Muscle layer of duodenum (tissue), 2 donors: ENCODE measurements at regions not wholly inside any gene's neighbourhood (a gene's known extent, or its start where the extent isn't known, plus 50 kb on each side); places are given as distances from the start of the nearest gene placed in this dataset.
"Not testable (repeated sequence)": the region's sequence is repeated elsewhere in the genome, so short reads cannot be mapped to it uniquely, and the experiment has no call there.

Experiments used
- H3K27ac ChIP-seq: one replicate; pipeline ENCODE4 v1.7.0; 2013; ENCODE audit warnings: mild to moderate bottlenecking, low read length
- H3K27me3 ChIP-seq: one replicate; pipeline ENCODE4 v1.7.0; 2013; ENCODE audit warnings: low read depth, mild to moderate bottlenecking, control low read depth, low read length
- H3K36me3 ChIP-seq, 2 donors: one replicate each; pipeline ENCODE4 v1.7.0; 2013; ENCODE audit warnings: low read length in 2 of 2, control low read depth in 1 of 2, mild to moderate bottlenecking in 1 of 2; ENCODE audit not compliant: insufficient read depth in 2 of 2, control insufficient read depth in 1 of 2
- H3K4me1 ChIP-seq, 2 donors: one replicate each; pipeline ENCODE4 v1.7.0; 2013; ENCODE audit warnings: low read length in 2 of 2, mild to moderate bottlenecking in 2 of 2, control low read depth in 1 of 2, moderate library complexity in 1 of 2; ENCODE audit not compliant: insufficient read depth in 2 of 2, control insufficient read depth in 1 of 2
- H3K4me3 ChIP-seq, 2 donors: one replicate each; pipeline ENCODE4 v1.7.0; 2013; ENCODE audit warnings: low read length in 2 of 2, low read depth in 1 of 2, mild to moderate bottlenecking in 1 of 2
- H3K9me3 ChIP-seq, 2 donors: one replicate each; pipeline ENCODE4 v1.7.0; 2013; ENCODE audit warnings: low read length in 2 of 2, control low read depth in 1 of 2, mild to moderate bottlenecking in 1 of 2; ENCODE audit not compliant: control insufficient read depth in 1 of 2
- donor health status: healthy.

DNA sequence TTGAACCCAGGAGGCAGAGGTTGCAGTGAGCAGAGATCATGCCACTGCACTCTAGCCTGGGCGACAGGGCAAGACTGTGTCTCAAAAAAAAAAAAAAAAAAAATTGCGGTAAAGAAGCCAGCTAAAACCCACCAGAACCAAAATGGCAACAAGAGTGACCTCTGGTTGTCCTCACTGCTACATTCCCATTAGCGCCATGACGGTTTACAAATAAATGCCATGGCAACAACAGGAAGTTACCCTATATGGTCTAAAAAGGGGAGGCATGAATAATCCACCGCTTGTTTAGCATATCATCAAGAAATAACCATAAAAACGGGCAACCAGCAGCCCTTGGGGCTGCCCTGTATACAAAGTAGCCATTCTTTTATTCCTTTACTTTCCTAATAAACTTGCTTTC is 242.4 kb downstream of the SKIDA1 start:
- H3K36me3 ChIP-seq, H3K4me3 ChIP-seq, H3K4me1 ChIP-seq, H3K27ac ChIP-seq, H3K9me3 ChIP-seq, H3K27me3 ChIP-seq: not testable (repeated sequence)

DNA sequence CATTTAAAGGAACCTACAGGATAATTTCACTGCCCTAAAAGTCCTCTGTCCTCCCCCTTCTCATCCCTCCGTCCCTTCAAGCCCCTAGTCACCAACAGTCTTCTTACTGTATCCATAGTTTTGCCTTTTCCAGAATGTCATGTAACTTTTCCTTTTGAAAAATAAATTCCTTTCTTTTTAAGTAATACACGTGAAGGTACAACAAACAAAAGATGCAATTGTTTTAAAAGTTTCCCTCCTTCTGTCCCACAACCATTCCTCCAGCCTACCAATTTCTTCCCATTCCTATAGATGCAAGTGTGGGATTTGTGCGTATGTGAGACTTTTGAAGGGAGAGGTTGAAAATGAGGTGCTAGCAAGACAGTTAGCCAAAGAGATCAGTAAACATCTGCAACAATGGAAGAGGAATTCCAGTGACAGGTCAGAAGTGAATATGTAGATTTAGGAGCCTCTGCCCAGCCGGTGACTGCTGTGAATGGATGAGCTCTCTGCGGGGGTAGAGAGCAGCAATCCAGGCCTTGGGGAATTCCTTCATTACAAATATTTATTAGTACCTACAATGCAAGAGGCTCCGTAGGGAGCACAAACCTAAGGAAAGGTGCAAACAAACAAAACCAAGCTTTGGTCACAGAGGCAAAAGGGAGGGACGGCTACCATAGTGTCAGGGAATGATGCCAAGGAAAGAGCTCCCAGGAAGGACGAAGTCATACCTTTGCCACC is 243.6 kb downstream of the SKIDA1 start:
- Histone ChIP-seq H3K4me1 (no peaks in the 10 kb centered on the region), H3K27me3 (no peaks in the 10 kb centered on the region), H3K27ac (no peak overlapping the region), H3K9me3 (no peaks in the 10 kb centered on the region), H3K4me3 (no peak overlapping the region), H3K36me3 (no peaks in the 10 kb centered on the region)

DNA sequence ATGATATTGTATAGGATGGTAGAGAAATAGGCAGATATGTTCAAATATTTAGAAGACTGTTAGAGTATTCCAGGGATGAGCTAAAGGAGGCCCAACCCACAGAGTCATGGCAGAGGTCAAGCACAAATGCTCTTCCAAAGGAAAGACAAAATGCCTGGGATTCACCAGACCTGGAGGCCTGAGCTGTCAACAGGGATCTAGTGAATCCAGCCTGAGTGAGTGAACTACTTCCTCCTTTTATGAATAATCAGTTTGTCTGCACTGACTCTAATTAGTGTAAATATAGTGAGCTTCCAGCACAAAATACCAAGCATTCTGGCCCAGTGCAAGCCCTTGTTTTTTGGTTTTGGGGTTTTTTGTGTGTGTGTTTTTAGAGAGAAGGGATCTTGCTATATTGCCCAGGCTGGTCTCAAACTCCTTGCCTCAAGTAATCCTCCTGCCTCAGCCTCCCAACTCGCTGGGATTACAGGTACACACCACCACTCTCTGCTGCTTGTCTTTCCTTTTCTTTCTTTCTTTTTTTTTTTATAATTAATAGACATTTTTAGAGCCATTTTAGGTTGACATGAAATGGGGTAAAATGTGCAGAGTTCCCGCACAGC is 244.4 kb downstream of the SKIDA1 start:
- Histone ChIP-seq H3K36me3 (no peaks in the 10 kb centered on the region), H3K9me3 (no peaks in the 10 kb centered on the region), H3K27ac (no peak overlapping the region)

DNA sequence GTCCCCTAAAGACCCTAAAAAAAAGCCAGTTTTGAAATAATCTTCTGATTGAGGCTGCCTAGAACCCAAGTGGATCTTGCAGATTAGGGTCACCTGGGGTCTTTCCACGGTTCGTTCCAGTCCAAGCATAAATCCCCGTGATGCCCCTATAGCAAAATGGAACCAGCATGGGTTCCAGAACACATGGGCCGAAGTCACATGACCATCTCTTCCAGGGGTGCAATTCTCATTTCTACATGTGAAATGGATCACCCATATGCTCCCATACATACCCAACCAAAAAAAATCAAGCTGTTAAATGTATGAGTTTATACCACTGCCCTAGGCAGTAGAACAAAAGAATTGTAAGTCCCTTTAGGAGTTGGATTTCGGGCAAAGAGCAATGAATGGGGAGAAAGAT is 245.4 kb downstream of the SKIDA1 start:
- Histone ChIP-seq H3K27me3 (no peaks in the 10 kb centered on the region), H3K4me1 (no peaks in the 10 kb centered on the region), H3K36me3 (no peaks in the 10 kb centered on the region), H3K27ac (no peak overlapping the region), H3K9me3 (no peaks in the 10 kb centered on the region), H3K4me3 (no peak overlapping the region)

More for the DNA sequence above, 244.4 kb downstream of the SKIDA1 start:
- H3K27me3 ChIP-seq, result no peaks in the 10 kb centered on the region
- no peaks in the 10 kb centered on the region for H3K4me1 ChIP-seq
- H3K4me3 ChIP-seq, result no peak overlapping the region

DNA sequence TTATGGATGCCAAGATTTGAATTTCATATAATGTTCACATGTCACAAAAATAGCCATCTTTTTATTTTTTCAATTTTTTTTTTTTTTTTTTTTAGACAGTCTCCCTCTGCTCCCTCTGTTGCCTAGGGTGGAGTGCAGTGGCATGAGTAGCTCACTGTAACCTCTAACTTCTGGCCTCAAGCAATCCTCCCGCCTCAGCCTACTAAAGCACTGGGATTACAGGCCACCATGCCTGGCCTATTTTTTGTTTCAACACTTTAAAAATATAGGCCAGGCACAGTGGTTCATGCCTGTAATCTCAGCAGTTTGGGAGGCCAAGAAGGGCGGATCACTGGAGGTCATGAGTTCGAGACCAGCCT is 246.3 kb downstream of the SKIDA1 start:
- H3K4me1 ChIP-seq, result no peaks in the 10 kb centered on the region
- H3K27me3 ChIP-seq, result no peaks in the 10 kb centered on the region
- H3K9me3 ChIP-seq, result no peaks in the 10 kb centered on the region
- no peak overlapping the region for H3K4me3 ChIP-seq
- H3K36me3 ChIP-seq, result no peaks in the 10 kb centered on the region
- H3K27ac ChIP-seq, result no peak overlapping the region

DNA sequence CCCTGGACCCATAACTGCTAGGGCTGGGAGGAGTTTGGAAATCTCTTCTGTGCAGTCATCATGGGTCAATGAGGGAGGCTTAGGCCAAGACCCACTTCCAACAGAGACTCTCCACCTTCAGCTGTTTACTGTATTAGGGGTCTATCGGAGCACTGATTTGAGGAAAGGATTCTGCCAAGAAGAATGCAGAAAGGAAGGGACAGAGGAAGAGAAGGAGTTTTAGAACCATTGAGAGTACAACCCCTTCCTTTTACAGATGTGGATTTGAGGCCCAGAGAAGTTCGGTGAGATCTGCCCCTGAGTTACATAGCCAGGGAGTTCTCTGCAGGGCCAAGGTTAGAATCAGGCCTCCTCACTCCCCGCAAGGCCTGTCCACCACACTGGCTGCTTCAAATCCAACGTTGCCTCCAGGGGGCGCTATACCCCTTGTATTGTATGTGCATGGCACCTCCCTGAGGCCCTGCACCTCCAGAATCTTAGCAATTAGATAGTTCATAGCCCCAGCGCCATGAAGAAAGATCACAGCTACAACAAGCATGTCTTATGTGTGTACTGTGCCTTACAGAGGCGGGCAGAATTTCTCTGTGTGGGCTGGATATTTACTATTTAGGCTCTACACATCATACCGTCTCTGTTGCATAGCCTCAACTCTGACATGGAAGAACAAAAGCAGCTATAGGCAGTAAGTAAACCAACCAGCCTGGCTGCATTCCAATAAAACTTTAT is 246.8 kb downstream of the SKIDA1 start:
- H3K27ac ChIP-seq, result no peak overlapping the region
- no peak overlapping the region for H3K4me3 ChIP-seq
- no peaks in the 10 kb centered on the region for H3K9me3 ChIP-seq
- no peaks in the 10 kb centered on the region for H3K4me1 ChIP-seq
- H3K36me3 ChIP-seq, result no peaks in the 10 kb centered on the region
- H3K27me3 ChIP-seq, result no peaks in the 10 kb centered on the region

DNA sequence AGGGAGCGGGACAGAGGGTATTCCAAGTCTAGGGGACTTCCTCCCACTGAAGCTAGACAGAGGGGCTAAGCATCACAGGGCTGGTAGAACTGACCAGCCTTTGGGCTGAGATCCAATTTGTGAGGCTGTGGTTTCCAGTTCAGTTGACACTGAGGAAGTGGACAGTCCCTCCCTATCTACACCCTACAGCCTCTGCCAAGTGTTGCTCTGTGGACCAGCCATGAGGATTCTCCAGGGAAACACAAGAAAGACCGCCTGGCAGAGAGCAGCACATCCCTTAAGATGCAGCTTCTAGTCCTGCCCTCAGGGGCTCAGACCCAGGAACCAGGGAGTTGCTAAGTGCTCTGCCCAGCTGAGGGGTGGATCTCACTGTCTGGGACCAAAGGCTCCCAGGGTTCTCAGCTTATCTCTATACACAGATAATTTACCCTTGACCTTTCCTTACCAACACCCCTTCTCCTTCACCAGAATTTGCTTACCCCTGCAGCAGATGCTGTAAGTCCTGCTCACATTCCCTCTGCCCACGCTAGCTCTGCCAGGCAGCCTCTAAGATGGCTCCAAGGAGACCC is 252.0 kb downstream of the SKIDA1 start:
- Histone ChIP-seq H3K27me3 (no peaks in the 10 kb centered on the region), H3K4me1 (no peaks in the 10 kb centered on the region), H3K4me3 (no peak overlapping the region), H3K36me3 (no peaks in the 10 kb centered on the region), H3K9me3 (peaks cover 0 to 4% of the 10 kb centered on the region in 2 donors), H3K27ac (no peak overlapping the region)

DNA sequence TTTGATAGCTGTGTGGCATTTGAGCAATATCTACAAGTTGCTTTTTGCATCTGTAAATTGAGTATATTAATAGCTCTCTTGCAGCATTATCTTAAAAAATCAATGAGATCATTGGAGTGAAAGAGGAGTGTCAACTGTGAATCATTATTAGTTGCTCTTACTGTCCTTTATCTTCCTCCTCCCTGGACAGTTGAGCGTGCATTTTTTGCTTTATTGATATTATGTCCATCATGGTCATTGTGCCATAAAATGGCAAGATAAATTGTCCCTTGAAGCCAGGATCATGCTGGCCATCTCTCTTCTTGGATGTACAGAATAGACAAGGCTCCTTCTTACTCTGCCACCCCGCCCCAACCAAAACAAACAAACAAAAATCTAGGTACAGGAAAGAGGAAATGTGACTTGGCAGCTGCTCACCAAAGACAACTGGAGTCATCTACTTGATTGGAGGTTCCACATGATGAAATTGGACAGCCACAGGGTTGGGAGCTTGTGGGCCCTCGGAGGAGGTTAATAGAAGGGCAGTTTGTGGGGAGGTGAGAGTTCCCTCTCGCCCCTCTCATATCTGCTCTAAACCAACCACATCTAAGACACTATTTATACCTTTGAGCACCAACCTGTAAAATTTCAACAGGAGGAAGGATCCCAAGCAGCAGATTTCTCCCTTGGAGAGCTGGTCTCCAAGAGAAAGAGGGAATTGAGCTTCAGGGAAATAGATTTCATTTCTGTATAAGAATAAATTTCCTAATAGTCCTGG is 252.7 kb downstream of the SKIDA1 start:
- H3K27ac ChIP-seq, result no peak overlapping the region
- no peak overlapping the region for H3K4me3 ChIP-seq
- H3K27me3 ChIP-seq, result no peaks in the 10 kb centered on the region
- no peaks in the 10 kb centered on the region for H3K36me3 ChIP-seq
- peaks cover 0 to 4% of the 10 kb centered on the region in 2 donors for H3K9me3 ChIP-seq
- H3K4me1 ChIP-seq, result no peaks in the 10 kb centered on the region

DNA sequence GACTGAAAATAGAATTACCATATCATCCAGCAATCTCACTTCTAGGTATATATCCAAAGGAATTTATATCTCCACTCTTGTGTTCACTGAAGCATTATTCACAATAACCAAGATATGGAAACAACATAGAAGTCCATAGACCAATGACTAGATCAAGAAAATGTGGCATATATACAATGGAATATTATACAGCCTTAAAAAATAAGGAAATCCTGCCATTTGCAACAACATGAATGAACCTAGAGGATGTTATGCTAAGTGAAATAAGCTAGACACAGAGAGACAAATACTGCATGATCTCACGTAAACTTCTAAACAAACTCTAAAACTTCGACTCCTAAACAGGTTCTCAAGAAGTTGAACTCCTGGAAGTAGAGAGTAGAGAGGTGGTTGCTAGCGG is 254.5 kb downstream of the SKIDA1 start:
- H3K27ac ChIP-seq, result no peak overlapping the region
- H3K9me3 ChIP-seq, result peaks cover 0 to 4% of the 10 kb centered on the region in 2 donors
- no peaks in the 10 kb centered on the region for H3K4me1 ChIP-seq
- no peak overlapping the region for H3K4me3 ChIP-seq
- H3K27me3 ChIP-seq, result no peaks in the 10 kb centered on the region
- H3K36me3 ChIP-seq, result no peaks in the 10 kb centered on the region

DNA sequence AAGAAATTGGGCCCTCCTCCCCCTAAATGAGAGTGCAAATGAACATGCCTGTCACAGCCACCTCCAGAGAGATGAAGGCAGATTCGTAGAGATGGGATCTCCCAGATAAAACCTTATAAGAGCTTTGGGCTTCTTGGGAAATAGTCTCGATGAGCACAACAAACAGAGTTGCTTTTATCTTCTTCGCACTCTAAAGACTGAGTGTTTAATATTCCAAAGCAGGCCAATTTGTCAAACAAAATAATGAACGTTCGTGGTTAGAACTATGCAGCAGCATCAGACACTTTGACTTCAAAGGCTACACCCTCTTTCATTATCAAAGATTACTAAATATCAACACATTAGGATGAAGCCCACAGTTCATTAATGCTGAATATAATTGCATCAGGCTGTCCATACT is 256.2 kb downstream of the SKIDA1 start:
- no peaks in the 10 kb centered on the region for H3K4me1 ChIP-seq

DNA sequence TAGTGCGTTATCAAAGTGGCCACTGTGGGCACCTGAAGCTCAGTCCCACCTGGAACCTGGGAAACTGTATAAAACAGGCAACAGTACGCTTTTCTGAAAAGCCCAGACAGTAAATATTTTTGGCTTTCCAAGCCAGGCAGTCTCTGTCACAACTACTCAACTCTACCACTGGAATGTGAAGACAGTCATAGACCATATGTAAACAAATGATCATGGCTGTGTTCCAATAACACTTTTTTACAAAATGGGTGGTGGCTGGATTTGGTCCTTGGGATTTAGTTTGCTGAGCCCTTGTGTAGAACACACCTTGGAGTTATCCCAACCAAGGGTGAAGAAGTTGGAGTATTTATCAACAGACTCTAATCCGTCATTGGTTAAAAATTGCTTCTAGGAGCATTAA is 259.9 kb downstream of the SKIDA1 start:
- Histone ChIP-seq H3K36me3 (no peaks in the 10 kb centered on the region), H3K27ac (no peak overlapping the region), H3K9me3 (no peaks in the 10 kb centered on the region), H3K27me3 (no peaks in the 10 kb centered on the region), H3K4me3 (no peak overlapping the region), H3K4me1 (no peaks in the 10 kb centered on the region)

More for the DNA sequence above, 256.2 kb downstream of the SKIDA1 start:
- H3K27ac ChIP-seq, result no peak overlapping the region
- no peaks in the 10 kb centered on the region for H3K27me3 ChIP-seq
- no peak overlapping the region for H3K4me3 ChIP-seq
- no peaks in the 10 kb centered on the region for H3K36me3 ChIP-seq
- H3K9me3 ChIP-seq, result peaks cover 0 to 4% of the 10 kb centered on the region in 2 donors
